VCaP (cell line): ENCODE measurements at regions not wholly inside any gene's neighbourhood (a gene's known extent, or its start where the extent isn't known, plus 50 kb on each side); places are given as distances from the start of the nearest gene placed in this dataset.
A peak's percentile ranks its signal among the peaks of the same experiment; 100 is the strongest.

Experiments used
- H3K27ac ChIP-seq: fragments of 450-650 bp; 2 replicates; pipeline ENCODE4 v1.5.1; 2017
- CTCF ChIP-seq: fragments of 450-650 bp; conservative IDR thresholded peaks from 2 replicates; pipeline ENCODE4 v1.5.1; 2017; ENCODE audit warnings: mild to moderate bottlenecking, moderate library complexity

DNA sequence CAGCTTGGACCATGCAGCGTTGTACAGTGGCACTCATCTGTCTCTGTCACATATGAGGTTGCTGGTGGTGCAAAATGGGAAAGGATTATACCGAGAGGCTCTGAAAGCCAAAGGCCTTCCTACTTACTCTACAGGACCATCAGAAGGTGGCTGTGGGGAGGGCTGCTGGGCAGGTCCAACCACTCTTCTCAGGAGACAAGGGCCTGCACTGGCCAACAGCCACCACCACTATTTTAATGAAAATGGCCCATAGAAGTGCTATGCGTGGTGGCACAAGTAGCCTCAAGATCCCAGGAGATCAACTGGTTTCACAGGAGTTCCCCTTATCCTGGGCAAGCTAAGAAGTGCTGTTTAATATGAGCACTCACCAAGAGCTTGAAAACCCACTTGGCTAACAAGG is 52.3 kb downstream of the MRPL57 start:
- H3K27ac ChIP-seq = no peak overlapping the region
- TF ChIP-seq CTCF = no peak

DNA sequence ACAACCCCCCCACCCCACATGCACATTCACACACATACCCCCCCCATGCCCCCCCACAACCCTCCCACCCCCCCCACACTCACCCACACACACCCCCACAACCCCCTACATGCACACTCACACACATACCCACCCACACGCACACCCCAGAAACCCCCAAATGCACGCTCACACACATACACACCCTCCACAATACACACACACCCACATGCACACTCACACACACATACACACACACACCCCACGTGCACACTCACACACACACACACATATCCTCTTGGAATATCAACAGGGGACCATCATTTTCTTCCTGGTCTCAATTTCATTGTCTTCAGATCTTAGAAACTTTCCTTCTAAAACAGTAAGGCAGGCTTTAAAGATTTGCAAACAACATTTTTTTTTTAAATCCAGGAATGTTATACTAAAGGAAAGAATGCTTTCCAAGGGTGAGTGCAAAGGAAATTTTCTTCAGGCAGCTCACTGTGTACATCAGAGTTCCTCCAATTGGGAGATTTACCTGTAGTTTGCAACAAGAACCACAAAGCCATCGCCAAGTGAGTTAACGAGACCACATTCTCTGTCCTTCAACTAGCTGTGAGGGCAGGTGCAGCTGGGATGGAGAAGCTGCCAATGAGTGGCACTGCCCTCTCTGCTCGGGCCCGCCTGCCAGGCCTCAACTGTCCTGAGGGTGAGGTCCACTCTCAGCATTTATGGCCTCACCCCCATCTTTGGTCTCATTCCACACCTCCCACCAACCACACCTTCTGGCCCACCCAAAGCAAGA is 53.0 kb downstream of the MRPL57 start:
- no peak for TF ChIP-seq CTCF
- no peak overlapping the region for H3K27ac ChIP-seq

DNA sequence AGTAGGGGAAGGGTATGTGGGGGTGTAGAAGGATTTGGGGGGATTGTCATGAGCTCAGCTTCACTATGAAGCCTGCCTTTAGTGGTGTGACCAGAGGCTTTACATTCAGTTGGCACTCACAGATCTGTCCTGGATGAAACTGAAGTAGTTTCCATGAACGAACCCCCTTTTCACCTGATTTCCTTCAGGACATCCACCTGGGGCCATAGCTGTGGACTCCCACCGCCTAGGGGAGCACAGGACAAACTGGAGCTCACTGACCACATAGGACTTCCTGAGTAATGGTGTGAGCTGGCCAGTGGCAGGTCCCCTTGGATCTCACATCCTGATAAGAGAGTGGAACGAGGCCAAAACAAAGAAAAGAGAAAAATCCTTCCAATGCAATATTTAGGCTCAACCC is 54.1 kb downstream of the MRPL57 start:
- no peak for TF ChIP-seq CTCF
- H3K27ac ChIP-seq = peak overlapping the region; percentile 69

GRCh38 chr13:21231426-21231940 is 55.0 kb downstream of the MRPL57 start:
- TF ChIP-seq CTCF = no peak
- peak overlapping the region; percentile 69 for H3K27ac ChIP-seq

GRCh38 chr13:21232196-21232595 is 55.7 kb downstream of the MRPL57 start:
- H3K27ac ChIP-seq = no peak overlapping the region; the same call in 1 of the 2 replicates
- TF ChIP-seq CTCF = no peak

DNA sequence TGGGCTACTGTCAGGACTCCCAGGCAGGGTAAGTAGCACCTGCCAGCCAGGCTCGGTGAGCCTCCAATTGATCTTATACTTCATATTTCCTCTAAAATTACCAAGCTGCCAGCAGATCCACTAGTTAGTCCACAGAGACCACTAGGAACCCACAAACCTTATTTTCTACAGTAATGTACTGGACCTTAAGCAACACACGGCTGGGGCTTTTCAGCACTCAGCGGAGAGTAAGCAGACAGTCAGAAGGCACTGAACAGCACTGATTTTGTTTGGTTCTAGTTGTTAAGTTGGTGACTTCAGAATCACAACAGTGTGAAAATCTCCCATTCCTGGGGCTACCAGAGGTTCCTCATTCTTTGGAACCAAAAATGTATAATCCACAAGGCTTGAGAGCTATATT is 56.1 kb downstream of the MRPL57 start:
- H3K27ac ChIP-seq = peak overlapping the region; percentile 74; the same call in 1 of the 2 replicates
- no peak for TF ChIP-seq CTCF

DNA sequence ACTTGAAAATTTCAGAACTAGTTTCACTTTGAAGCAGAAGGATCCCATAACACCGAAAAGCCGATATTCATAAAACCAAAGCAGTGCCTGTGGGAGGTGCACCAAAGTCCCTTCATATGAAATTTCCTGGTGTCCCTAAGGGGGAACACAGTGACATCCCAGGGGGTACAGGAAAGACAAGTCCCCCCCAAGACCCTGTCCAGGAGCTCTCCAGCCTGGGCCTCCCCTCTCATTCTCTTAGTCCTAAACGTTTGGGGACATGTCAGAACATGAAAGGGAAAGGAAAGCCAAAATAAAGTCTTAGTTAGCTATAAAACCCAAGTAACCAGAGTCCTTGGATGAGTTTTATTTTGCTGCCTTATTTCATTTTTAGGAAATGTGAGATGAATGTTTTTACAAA is 56.6 kb downstream of the MRPL57 start:
- no peak for TF ChIP-seq CTCF
- H3K27ac ChIP-seq = peak overlapping the region; percentile 74
